ENCODE measurements at regions not wholly inside any gene's neighbourhood (a gene's known extent, or its start where the extent isn't known, plus 50 kb on each side); places are given as distances from the start of the nearest gene placed in this dataset.

- TF ChIP-seq ZC3H8 (IDR thresholded peaks at IDR 0.05): no peak
- TF ChIP-seq ILF3 (IDR thresholded peaks at IDR 0.05; ENCODE audit: borderline replicate concordance): no peak
- TF ChIP-seq MEF2D (tag; conservative IDR thresholded peaks at IDR 0.05; ENCODE audit: low read depth): no peak
- TF ChIP-seq MXI1 (IDR thresholded peaks at IDR 0.05; ENCODE audit: low read depth, low read length): no peak
- no peak for TF ChIP-seq RCOR1 (IDR thresholded peaks at IDR 0.05; ENCODE audit: borderline replicate concordance in 1 of 2, low read depth in 2 of 2, low read length in 2 of 2)
- TF ChIP-seq POLR2AphosphoS5 (IDR thresholded peaks at IDR 0.05; ENCODE audit: control insufficient read depth, insufficient read depth, low read depth, low read length): no peak
- no peak for TF ChIP-seq ZBTB33 (CRISPR knock-in tag; IDR thresholded peaks at IDR 0.05)
- TF ChIP-seq CTCF (IDR thresholded peaks at IDR 0.05 in 2 of 3, conservative IDR thresholded peaks at IDR 0.05 in 1 of 3; ENCODE audit: insufficient read depth in 2 of 3, low read depth in 1 of 3, low read length in 3 of 3): no peak
- TF ChIP-seq TEAD2 (tag; IDR thresholded peaks at IDR 0.05): no peak
These were observed 115.1 kb upstream of the GJB5 start for GRCh38 chr1:34639701-34640100.

Measured in K562 (cell line).